ENCODE measurements at regions not wholly inside any gene's neighbourhood (a gene's known extent, or its start where the extent isn't known, plus 50 kb on each side); places are given as distances from the start of the nearest gene placed in this dataset.

GRCh38 chr2:121049131-121049530 is 235.9 kb downstream of the TFCP2L1 start:
- no peaks in the 10 kb centered on the region for H3K36me3 ChIP-seq (ENCODE audit: insufficient read depth, low read length)
- H3K9me3 ChIP-seq (ENCODE audit: low read length): peaks cover 4% of the 10 kb centered on the region
- no peaks in the 10 kb centered on the region for H4K20me1 ChIP-seq (ENCODE audit: insufficient read depth)
- H3K27me3 ChIP-seq (ENCODE audit: insufficient read depth, low read depth, low read length): no peaks in the 10 kb centered on the region
- H3K79me2 ChIP-seq (replicated peaks; ENCODE audit: insufficient read depth, low read length): no peaks in the 10 kb centered on the region
- no peak overlapping the region for H3K4me3 ChIP-seq (ENCODE audit: low read length)
- H3K9ac ChIP-seq (ENCODE audit: low read length): no peak overlapping the region
- no peaks in the 10 kb centered on the region for H3K9me2 ChIP-seq (ENCODE audit: insufficient read depth, low read length)
- no peak overlapping the region for H2AFZ ChIP-seq (ENCODE audit: low read depth, low read length)
- H3K4me2 ChIP-seq (ENCODE audit: low read length): no peak overlapping the region
- H3K27ac ChIP-seq (ENCODE audit: low read length): no peak overlapping the region
- H3F3A ChIP-seq (ENCODE audit: insufficient read depth, low read length, poor library complexity, severe bottlenecking): no peaks in the 10 kb centered on the region
- TF ChIP-seq POLR2AphosphoS5 (IDR thresholded peaks at IDR 0.05) (no peak), CTCF (IDR thresholded peaks at IDR 0.05; ENCODE audit: poor library complexity, severe bottlenecking) (no peak)

GRCh38 chr2:121049950-121050585 is 234.9 kb downstream of the TFCP2L1 start:
- peaks cover 4% of the 10 kb centered on the region for H3K9me3 ChIP-seq (ENCODE audit: low read length)
- no peak overlapping the region for H3K4me2 ChIP-seq (ENCODE audit: low read length)
- no peak overlapping the region for H2AFZ ChIP-seq (ENCODE audit: low read depth, low read length)
- H3F3A ChIP-seq (ENCODE audit: insufficient read depth, low read length, poor library complexity, severe bottlenecking): no peaks in the 10 kb centered on the region
- H4K20me1 ChIP-seq (ENCODE audit: insufficient read depth): no peaks in the 10 kb centered on the region
- no peaks in the 10 kb centered on the region for H3K9me2 ChIP-seq (ENCODE audit: insufficient read depth, low read length)
- H3K27ac ChIP-seq (ENCODE audit: low read length): no peak overlapping the region
- H3K36me3 ChIP-seq (ENCODE audit: insufficient read depth, low read length): no peaks in the 10 kb centered on the region
- TF ChIP-seq EP300 (conservative IDR thresholded peaks at IDR 0.05; ENCODE audit: poor library complexity, severe bottlenecking): no peak
- TF ChIP-seq MXI1 (conservative IDR thresholded peaks at IDR 0.05; ENCODE audit: poor library complexity, severe bottlenecking): no peak
- no peak for TF ChIP-seq EZH2 (IDR thresholded peaks at IDR 0.05; ENCODE audit: borderline replicate concordance, insufficient read depth, low read length, poor library complexity, severe bottlenecking)
- TF ChIP-seq TAF1 (IDR thresholded peaks at IDR 0.05; ENCODE audit: low read depth): no peak
- TF ChIP-seq SMC3 (conservative IDR thresholded peaks at IDR 0.05; ENCODE audit: poor library complexity): no peak
- no peak for TF ChIP-seq POLR2AphosphoS5 (IDR thresholded peaks at IDR 0.05)
- TF ChIP-seq REST (IDR thresholded peaks at IDR 0.05; ENCODE audit: borderline replicate concordance): no peak
- no peak for TF ChIP-seq CTCF (IDR thresholded peaks at IDR 0.05; ENCODE audit: poor library complexity, severe bottlenecking)
- no peak for TF ChIP-seq RAD21 (conservative IDR thresholded peaks at IDR 0.05)
- H3K9ac ChIP-seq (ENCODE audit: low read length): no peak overlapping the region
- H3K27me3 ChIP-seq (ENCODE audit: insufficient read depth, low read depth, low read length): no peaks in the 10 kb centered on the region
- H3K79me2 ChIP-seq (replicated peaks; ENCODE audit: insufficient read depth, low read length): no peaks in the 10 kb centered on the region
- no peak overlapping the region for H3K4me3 ChIP-seq (ENCODE audit: low read length)

Data from neural cell (in vitro differentiated cells).